ENCODE measurements at regions not wholly inside any gene's neighbourhood (a gene's known extent, or its start where the extent isn't known, plus 50 kb on each side); places are given as distances from the start of the nearest gene placed in this dataset.

DNA sequence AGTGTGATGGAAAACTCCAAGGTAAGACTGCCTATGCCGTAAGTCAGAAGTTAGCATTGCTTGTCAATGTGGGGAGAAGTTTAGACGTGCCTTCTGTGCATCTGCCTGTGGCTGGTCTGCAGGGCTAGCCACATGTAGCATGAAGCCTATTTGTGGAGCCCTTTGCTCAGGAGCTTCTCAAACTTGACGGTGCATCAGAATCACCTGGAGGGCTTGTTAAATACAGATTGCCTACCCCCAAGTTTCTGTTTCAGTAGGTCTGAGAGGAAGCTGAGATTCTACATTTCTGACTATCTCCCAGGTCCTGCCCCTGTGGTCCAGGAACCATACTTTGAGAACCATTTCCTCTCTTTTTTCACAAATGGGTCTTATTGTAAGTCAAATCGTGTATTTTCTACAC is 292.1 kb upstream of the TPM1 start:
- H3K4me2 ChIP-seq (ENCODE audit: low read length): no peak overlapping the region

DNA sequence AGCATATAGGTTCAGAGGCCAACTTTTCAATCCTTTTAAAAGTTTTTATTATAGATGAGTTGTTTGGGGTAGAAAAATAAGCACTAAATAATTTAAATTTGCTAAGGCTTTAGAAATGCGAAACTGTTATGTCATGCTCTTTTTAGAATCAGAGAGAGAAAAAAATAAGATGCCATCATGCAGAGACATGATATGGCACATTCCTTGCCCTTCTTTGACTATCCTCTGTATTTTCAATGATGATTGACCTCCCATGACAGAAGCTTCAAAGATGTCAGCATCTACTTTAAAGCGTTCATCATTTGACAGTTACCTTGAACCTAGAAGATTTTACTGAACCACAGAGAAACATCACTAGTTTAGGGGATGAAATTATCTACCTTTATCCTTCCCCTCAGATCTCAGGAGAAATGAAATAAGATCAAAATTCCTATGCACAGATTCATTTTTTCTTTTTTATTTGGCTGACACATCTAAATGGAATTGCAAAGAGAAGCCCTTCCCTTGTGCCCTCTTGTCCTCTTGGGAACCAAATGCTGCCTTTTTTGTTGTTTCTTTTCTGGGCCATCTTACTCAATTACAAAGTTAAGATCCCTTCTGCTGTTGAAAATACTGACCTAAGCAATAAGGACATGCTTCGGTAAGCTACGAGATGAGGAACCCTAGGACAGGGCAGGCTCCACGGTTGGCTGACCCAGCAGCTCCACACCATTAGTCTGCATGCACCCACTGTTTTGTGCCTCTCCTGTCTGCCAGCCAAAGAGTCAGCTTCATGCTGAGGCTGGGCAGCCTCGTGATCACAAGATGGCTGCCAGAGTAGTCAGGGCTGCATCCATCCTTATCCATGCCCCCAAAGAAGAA is 289.7 kb upstream of the TPM1 start:
- Histone ChIP-seq H3K4me2 (ENCODE audit: low read length) (no peak overlapping the region), H3K79me2 (ENCODE audit: low read length) (no peaks in the 10 kb centered on the region), H3K9ac (ENCODE audit: low read length) (no peak overlapping the region), H3K27ac (ENCODE audit: low read length) (no peak overlapping the region), H3K36me3 (replicated peaks; ENCODE audit: low read depth, low read length) (no peaks in the 10 kb centered on the region), H3K27me3 (ENCODE audit: low read depth, low read length) (no peaks in the 10 kb centered on the region), H4K20me1 (ENCODE audit: insufficient read depth, low read length) (no peaks in the 10 kb centered on the region), H3K4me3 (ENCODE audit: low read length) (no peak overlapping the region), H3K9me3 (ENCODE audit: insufficient read depth, low read length) (no peaks in the 10 kb centered on the region), H2AFZ (ENCODE audit: low read depth, low read length) (no peak overlapping the region), H3K4me1 (ENCODE audit: low read length) (peaks cover 8% of the 10 kb centered on the region; the same call in 1 of the 2 replicates)
- no peak for TF ChIP-seq EZH2phosphoT487 (IDR thresholded peaks at IDR 0.05; ENCODE audit: low read depth)
- TF ChIP-seq, protein P1, sequence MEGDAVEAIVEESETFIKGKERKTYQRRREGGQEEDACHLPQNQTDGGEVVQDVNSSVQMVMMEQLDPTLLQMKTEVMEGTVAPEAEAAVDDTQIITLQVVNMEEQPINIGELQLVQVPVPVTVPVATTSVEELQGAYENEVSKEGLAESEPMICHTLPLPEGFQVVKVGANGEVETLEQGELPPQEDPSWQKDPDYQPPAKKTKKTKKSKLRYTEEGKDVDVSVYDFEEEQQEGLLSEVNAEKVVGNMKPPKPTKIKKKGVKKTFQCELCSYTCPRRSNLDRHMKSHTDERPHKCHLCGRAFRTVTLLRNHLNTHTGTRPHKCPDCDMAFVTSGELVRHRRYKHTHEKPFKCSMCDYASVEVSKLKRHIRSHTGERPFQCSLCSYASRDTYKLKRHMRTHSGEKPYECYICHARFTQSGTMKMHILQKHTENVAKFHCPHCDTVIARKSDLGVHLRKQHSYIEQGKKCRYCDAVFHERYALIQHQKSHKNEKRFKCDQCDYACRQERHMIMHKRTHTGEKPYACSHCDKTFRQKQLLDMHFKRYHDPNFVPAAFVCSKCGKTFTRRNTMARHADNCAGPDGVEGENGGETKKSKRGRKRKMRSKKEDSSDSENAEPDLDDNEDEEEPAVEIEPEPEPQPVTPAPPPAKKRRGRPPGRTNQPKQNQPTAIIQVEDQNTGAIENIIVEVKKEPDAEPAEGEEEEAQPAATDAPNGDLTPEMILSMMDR (IDR thresholded peaks at IDR 0.05; ENCODE audit: low read depth, low read length): no peak

More for the DNA sequence above, 292.1 kb upstream of the TPM1 start:
- peaks cover 8% of the 10 kb centered on the region; the same call in 1 of the 2 replicates for H3K4me1 ChIP-seq (ENCODE audit: low read length)
- no peaks in the 10 kb centered on the region for H3K36me3 ChIP-seq (replicated peaks; ENCODE audit: low read depth, low read length)
- no peak overlapping the region for H3K4me3 ChIP-seq (ENCODE audit: low read length)
- no peak overlapping the region for H2AFZ ChIP-seq (ENCODE audit: low read depth, low read length)
- no peaks in the 10 kb centered on the region for H4K20me1 ChIP-seq (ENCODE audit: insufficient read depth, low read length)
- H3K9ac ChIP-seq (ENCODE audit: low read length): no peak overlapping the region
- no peaks in the 10 kb centered on the region for H3K27me3 ChIP-seq (ENCODE audit: low read depth, low read length)
- H3K79me2 ChIP-seq (ENCODE audit: low read length): no peaks in the 10 kb centered on the region
- no peaks in the 10 kb centered on the region for H3K9me3 ChIP-seq (ENCODE audit: insufficient read depth, low read length)
- no peak for TF ChIP-seq EZH2phosphoT487 (IDR thresholded peaks at IDR 0.05; ENCODE audit: low read depth)
- TF ChIP-seq, protein P1 (IDR thresholded peaks at IDR 0.05; ENCODE audit: low read depth, low read length): no peak
- H3K27ac ChIP-seq (ENCODE audit: low read length): no peak overlapping the region

DNA sequence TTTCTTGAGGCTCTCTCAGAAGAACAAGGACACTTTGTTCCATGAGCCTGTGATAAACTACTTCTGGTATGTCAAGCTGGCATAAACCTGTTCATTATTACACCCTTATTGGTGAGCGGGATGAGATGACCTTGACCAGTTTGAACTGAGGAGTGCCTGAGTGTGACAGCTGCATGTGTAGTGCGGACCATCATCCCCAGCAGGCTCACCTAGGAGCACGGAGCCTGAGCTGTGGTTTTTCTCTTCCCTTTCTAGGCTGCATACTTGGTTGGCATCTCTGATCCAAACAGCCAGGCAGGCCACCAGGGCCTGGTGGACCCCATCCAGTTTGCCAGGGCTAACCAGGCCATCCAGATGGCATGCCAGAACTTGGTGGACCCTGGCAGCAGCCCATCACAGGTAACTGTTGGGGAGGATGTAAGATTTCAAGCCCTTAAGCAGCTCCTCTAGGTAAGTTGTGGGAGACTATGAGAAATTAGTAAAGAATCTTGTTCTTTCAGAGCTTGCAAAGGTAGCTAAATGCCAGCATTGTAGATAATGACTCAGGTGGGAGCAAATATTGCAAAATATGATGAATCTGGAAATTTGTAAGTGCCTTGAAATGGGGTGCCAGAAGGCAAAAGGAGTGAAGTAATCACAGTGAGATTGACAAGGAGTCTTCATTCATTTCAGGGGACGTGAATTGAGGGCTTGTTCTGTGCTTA is 288.9 kb upstream of the TPM1 start:
- Histone ChIP-seq H3K9ac (ENCODE audit: low read length) (no peak overlapping the region), H4K20me1 (ENCODE audit: insufficient read depth, low read length) (no peaks in the 10 kb centered on the region), H2AFZ (ENCODE audit: low read depth, low read length) (no peak overlapping the region), H3K79me2 (ENCODE audit: low read length) (no peaks in the 10 kb centered on the region), H3K4me1 (ENCODE audit: low read length) (peaks cover 8% of the 10 kb centered on the region; the same call in 1 of the 2 replicates), H3K4me3 (ENCODE audit: low read length) (no peak overlapping the region), H3K27ac (ENCODE audit: low read length) (no peak overlapping the region), H3K36me3 (replicated peaks; ENCODE audit: low read depth, low read length) (no peaks in the 10 kb centered on the region), H3K4me2 (ENCODE audit: low read length) (no peak overlapping the region), H3K9me3 (ENCODE audit: insufficient read depth, low read length) (no peaks in the 10 kb centered on the region), H3K27me3 (ENCODE audit: low read depth, low read length) (no peaks in the 10 kb centered on the region)
- no peak for TF ChIP-seq EZH2phosphoT487 (IDR thresholded peaks at IDR 0.05; ENCODE audit: low read depth)
- TF ChIP-seq, protein P1 (IDR thresholded peaks at IDR 0.05; ENCODE audit: low read depth, low read length): no peak

DNA sequence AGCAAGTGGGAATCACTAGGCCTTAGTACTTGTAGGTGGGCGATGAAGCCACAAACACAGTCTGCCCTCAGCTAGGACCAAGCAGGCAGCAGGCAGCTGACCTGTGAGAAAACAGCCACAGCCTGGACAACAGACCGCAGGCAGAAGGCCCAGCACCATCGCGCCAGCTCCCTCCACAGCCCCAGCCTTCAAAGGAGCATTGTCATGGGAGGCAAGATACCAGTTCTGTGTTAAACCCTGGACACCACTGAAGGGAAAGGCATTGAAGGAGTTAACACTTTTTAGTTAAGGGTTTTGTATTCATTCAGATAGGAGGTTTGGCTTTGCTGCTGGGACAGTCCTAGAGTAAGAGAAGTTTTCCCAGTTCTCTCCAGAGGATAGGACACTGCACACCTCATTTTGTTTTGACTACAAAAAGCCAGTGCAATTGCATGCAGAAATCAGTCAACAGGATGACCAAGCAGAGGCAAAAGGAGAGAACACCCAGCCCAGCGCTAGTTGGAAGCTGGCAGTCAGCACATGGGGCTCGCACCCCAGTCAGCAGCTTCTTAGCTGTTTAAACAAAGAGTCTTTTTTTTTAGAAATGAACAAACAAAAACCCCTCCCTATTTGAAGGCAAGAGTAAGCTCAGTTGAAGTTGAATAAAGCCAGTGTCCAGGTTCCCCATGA is 286.1 kb upstream of the TPM1 start:
- Histone ChIP-seq H4K20me1 (ENCODE audit: insufficient read depth, low read length) (no peaks in the 10 kb centered on the region), H3K36me3 (replicated peaks; ENCODE audit: low read depth, low read length) (no peaks in the 10 kb centered on the region), H3K4me3 (ENCODE audit: low read length) (no peak overlapping the region), H3K4me1 (ENCODE audit: low read length) (no peaks in the 10 kb centered on the region), H3K27me3 (ENCODE audit: low read depth, low read length) (no peaks in the 10 kb centered on the region), H3K9me3 (ENCODE audit: insufficient read depth, low read length) (no peaks in the 10 kb centered on the region), H2AFZ (ENCODE audit: low read depth, low read length) (no peak overlapping the region), H3K27ac (ENCODE audit: low read length) (no peak overlapping the region), H3K4me2 (ENCODE audit: low read length) (no peak overlapping the region), H3K79me2 (ENCODE audit: low read length) (no peaks in the 10 kb centered on the region), H3K9ac (ENCODE audit: low read length) (no peak overlapping the region)
- TF ChIP-seq EZH2phosphoT487 (IDR thresholded peaks at IDR 0.05; ENCODE audit: low read depth): no peak
- TF ChIP-seq, protein P1 (IDR thresholded peaks at IDR 0.05; ENCODE audit: low read depth, low read length): no peak

Measured in OCI-LY3 (cell line).